HFF-Myc (cell line): ENCODE measurements at regions not wholly inside any gene's neighbourhood (a gene's known extent, or its start where the extent isn't known, plus 50 kb on each side); places are given as distances from the start of the nearest gene placed in this dataset.

ENCODE experiments used
- DNase-seq: peaks from one replicate; pipeline ENCODE4 v3.0.0-alpha.2; 2011; ENCODE audit warnings: low read depth; ENCODE audit errors: extremely low read depth
- H3K4me3 ChIP-seq: replicated peaks from 2 replicates; pipeline ENCODE4 v1.5.1; 2011; ENCODE audit warnings: low read depth, mild to moderate bottlenecking, control low read depth, low read length
- CTCF ChIP-seq: IDR thresholded peaks from 2 replicates; pipeline ENCODE4 v1.5.1; 2012; ENCODE audit warnings: mild to moderate bottlenecking, low read depth, low read length, control low read depth; ENCODE audit errors: missing control alignments

- TF ChIP-seq CTCF = no peak
- H3K4me3 ChIP-seq = no peak overlapping the region
- DNase-seq = no peak
Measured at GRCh38 chr1:195075973-195076372, 1532.3 kb downstream of the KCNT2 start.

DNA sequence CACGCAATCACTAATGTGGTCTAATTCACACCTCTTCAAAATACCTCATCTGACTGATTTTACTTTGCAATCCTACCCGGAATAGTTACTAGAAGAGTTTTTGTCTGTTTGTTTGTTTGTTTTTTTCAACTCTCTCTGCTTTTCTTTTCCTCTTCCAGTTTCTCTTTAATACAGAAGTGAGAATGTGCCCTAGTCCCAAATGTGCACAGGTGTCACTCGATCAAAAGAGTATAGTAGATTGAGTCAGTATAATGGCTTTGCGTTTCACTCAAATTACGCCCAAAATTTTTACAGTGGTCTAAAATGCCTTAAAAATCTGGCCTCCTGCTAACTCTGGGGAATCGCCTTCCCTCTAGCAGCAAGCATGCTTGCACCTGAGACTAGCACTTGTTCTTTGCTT lies 1536.8 kb downstream of the KCNT2 start:
- DNase-seq = no peak
- no peak for TF ChIP-seq CTCF

DNA sequence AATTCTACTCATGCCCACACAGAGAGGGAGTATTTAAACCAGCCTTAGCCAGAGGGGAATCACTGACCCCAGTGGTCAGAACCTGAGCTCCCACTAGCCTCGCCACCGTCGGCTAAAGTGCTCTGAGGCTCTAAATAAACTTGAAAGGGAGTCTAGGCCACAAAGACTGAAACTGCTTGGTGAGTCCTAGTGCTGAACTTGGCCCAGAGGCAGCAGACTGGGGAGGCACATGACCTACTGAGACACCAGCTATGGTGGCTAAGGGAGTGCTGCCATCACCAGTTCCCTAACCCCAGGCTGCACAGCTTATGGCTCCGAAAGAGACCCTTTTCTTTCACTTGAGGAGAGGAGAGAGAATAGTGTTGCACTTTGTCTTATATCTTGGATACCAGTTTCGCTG lies 1542.8 kb downstream of the KCNT2 start:
- TF ChIP-seq CTCF = no peak
- no peak overlapping the region for H3K4me3 ChIP-seq
- DNase-seq = no peak

More for the DNA sequence above, 1536.8 kb downstream of the KCNT2 start:
- H3K4me3 ChIP-seq = no peak overlapping the region

DNA sequence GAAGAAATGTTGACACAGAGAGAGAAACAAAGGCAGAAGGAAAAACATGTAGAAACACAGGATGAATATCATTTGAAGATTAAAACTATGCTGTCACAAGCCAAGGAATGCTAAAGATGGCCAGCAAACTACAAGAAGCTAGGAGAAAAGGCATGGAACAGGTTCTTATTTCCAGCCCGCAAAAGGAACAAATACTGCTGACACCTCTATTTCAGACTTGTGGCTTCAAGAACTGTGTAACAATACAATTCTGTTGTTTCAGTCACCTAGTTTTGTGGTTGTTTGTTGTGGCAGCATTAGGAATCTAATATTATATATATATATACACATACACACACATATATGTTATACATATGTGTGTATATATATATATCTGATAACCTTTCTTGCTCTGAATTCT lies 1543.9 kb downstream of the KCNT2 start:
- no peak for TF ChIP-seq CTCF
- no peak overlapping the region for H3K4me3 ChIP-seq
- no peak for DNase-seq

DNA sequence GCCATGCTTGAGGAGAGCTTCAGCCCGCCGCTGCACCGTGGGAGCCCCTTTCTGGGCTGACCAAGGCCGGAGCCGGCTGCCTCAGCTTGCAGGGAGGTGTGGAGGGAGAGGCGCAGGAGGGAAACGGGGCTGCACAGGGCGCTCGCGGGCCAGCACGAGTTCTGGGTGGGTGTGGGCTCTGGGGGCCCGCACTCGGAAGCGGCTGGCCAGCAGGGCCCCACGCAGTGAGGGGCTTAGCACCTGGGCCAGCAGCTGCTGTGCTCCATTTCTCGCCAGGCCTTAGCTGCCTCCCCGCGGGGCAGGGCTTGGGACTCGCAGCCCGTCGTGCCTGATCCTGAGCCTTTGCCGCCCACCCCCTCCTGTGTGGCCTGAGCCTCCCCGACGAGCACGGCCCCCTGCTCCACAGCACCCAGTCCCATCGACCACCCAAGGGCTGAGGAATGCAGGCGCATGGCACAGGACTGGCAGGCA lies 1554.0 kb downstream of the KCNT2 start:
- TF ChIP-seq CTCF = no peak
- no peak overlapping the region for H3K4me3 ChIP-seq
- no peak for DNase-seq

GRCh38 chr1:195053478-195053877 lies 1554.8 kb downstream of the KCNT2 start:
- DNase-seq = no peak
- TF ChIP-seq CTCF = no peak
- no peak overlapping the region for H3K4me3 ChIP-seq

- TF ChIP-seq CTCF = no peak
- H3K4me3 ChIP-seq = no peak overlapping the region
- no peak for DNase-seq
Measured at GRCh38 chr1:195047772-195048171, 1560.5 kb downstream of the KCNT2 start.
